B cell (primary cell): ENCODE measurements at regions not wholly inside any gene's neighbourhood (a gene's known extent, or its start where the extent isn't known, plus 50 kb on each side); places are given as distances from the start of the nearest gene placed in this dataset.

ENCODE experiments used
- EZH2 ChIP-seq: IDR thresholded peaks from 2 replicates; pipeline ENCODE4 v1.6.1; 2012; ENCODE audit warnings: borderline replicate concordance, low read depth, mild to moderate bottlenecking, moderate library complexity, low read length; ENCODE audit not compliant: insufficient read depth, poor library complexity, severe bottlenecking
- TF ChIP-seq, protein P1 (sequence below): fragments of 200-600 bp; IDR thresholded peaks from one replicate; pipeline ENCODE4 v1.8.0; 2022; ENCODE audit warnings: antibody characterized with exemption, mild to moderate bottlenecking

DNA sequence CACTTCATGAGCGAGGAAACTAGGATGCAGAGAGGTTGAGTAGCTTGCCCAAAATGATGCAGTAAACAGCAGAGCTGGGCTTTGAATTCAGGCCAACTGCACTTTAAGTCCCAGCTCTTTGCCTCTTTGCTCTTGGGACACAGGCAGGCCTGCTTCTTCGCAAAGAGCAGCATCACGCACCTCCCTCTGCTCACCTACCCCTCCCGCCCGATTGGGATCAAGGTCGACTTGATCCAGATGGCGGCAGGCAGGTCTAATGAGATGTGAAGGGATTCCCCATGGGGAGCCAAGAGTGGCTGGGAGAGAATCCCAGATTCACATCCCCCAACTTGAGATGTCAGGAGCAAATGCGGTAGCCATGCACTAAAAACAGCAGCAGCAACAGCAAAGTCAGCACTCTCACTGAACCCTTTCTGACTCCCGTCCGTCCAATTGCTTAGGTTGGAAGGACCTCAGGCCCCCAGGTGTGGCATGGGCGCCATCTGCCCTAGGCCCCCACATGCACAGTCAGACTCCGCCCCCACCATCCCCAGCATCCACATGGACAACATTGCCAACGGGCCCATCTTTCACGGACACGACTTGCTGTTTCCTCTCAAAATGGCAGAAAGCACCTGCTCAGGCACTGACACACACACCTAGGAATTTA lies 84.3 kb upstream of the MAP4K4 start:
- TF ChIP-seq, protein P1, sequence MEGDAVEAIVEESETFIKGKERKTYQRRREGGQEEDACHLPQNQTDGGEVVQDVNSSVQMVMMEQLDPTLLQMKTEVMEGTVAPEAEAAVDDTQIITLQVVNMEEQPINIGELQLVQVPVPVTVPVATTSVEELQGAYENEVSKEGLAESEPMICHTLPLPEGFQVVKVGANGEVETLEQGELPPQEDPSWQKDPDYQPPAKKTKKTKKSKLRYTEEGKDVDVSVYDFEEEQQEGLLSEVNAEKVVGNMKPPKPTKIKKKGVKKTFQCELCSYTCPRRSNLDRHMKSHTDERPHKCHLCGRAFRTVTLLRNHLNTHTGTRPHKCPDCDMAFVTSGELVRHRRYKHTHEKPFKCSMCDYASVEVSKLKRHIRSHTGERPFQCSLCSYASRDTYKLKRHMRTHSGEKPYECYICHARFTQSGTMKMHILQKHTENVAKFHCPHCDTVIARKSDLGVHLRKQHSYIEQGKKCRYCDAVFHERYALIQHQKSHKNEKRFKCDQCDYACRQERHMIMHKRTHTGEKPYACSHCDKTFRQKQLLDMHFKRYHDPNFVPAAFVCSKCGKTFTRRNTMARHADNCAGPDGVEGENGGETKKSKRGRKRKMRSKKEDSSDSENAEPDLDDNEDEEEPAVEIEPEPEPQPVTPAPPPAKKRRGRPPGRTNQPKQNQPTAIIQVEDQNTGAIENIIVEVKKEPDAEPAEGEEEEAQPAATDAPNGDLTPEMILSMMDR: no peak
- no peak for TF ChIP-seq EZH2
